Heart right ventricle (tissue), 16 donors: ENCODE measurements at regions not wholly inside any gene's neighbourhood (a gene's known extent, or its start where the extent isn't known, plus 50 kb on each side); places are given as distances from the start of the nearest gene placed in this dataset.

Experiments
- ATAC-seq, 8 donors: fragments of 200-7000 bp; cut with Tn5 transposase; one replicate each; pipeline ENCODE4 v1.9.1; 2020; ENCODE audit warnings: mild to moderate bottlenecking in 8 of 8, moderate library complexity in 8 of 8, moderate number of reproducible peaks in 1 of 8
- DNase-seq, 2 donors: peaks; one replicate each; pipeline ENCODE4 v3.0.0-alpha.2; 2020
- H3K27ac ChIP-seq, 10 donors: fragments of 200-600 bp; sonication (generic) in 2 of 10; one replicate each; pipeline versions ENCODE4 v1.5.0 to v1.8.0; 2020 to 2022; ENCODE audit warnings: mild to moderate bottlenecking in 3 of 10
- H3K27me3 ChIP-seq, 7 donors: fragments of 200-600 bp; one replicate each; pipeline ENCODE4 v1.8.0; 2021 to 2022; ENCODE audit warnings: mild to moderate bottlenecking in 2 of 7
- H3K36me3 ChIP-seq, 9 donors: fragments of 200-600 bp; sonication (generic) in 1 of 9; one replicate each; pipeline versions ENCODE4 v1.5.0 to v1.8.0; 2020 to 2022; ENCODE audit warnings: mild to moderate bottlenecking in 2 of 9
- H3K4me1 ChIP-seq, 9 donors: fragments of 200-600 bp; sonication (generic) in 1 of 9; one replicate each; pipeline versions ENCODE4 v1.5.0 to v1.8.0; 2020 to 2022; ENCODE audit warnings: mild to moderate bottlenecking in 4 of 9
- H3K4me3 ChIP-seq, 10 donors: fragments of 200-600 bp; sonication (generic) in 2 of 10; one replicate each; pipeline versions ENCODE4 v1.5.0 to v1.8.0; 2020 to 2022; ENCODE audit warnings: mild to moderate bottlenecking in 7 of 10, moderate library complexity in 2 of 10
- H3K9me3 ChIP-seq, 11 donors: fragments of 200-600 bp in 10 of 11; sonication (generic) in 2 of 11; one replicate each; pipeline versions ENCODE4 v1.5.0 to v1.8.0; 2013 to 2022; ENCODE audit warnings: mild to moderate bottlenecking in 2 of 11, control low read depth in 1 of 11, moderate library complexity in 1 of 11
- CTCF ChIP-seq, 9 donors: fragments of 200-600 bp; sonication (generic) in 2 of 9; IDR thresholded peaks; one replicate each; pipeline versions ENCODE4 v1.5.0 to v1.8.0; 2021 to 2022; ENCODE audit warnings: antibody characterized with exemption in 9 of 9, mild to moderate bottlenecking in 5 of 9, moderate library complexity in 1 of 9
- WGBS, 2 donors: extraction: QIAGEN DNeasy Blood & Tissue Kit; methylation state at CpG; one replicate each; pipeline ENCODE4 v1.1.7; 2013; ENCODE audit warnings: inconsistent platforms in 1 of 2; 5-methylcytosine and 5-hydroxymethylcytosine counted together
- intact Hi-C, 10 donors: fragments of 100-400 bp; cut with DNase I; formaldehyde crosslinking; loops; one replicate each; pipeline versions ENCODE4 v1.11.1 to v1.14.2; 2022
- donor health status: Arrhythmogenic right ventricular cardiomyopathy.
- donor health status: ischemic (EF 13 %, LVEDD 7.1; RV severe dilation, severe dysfunction).
- donor health status: healthy with polysubstance abuse.
- donor health status: DM: no; HTN: yes; CAD: no.
- donor health status: DM: no; HTN: no; CAD: no.
- donor health status: ischemic (EF 25% LVEDD 6.9; RV normal size, moderate dysfunction).
- donor health status: ischemic (EF 25% LVEDD 5.7; RV mildly dilated, moderate dysfunction).
- donor health status: healthy.
- donor health status: DM: yes; HTN: yes; CAD: no.
- donor health status: Ischemic cardiomyopathy.
- donor health status: ischemic (EF 35%, LVEDD 5.7; RV mildly dilated, moderate dysfunction).
- donor health status: nonischemic (EF 11% LVEDD 7.7; RV severe dilation, severe dysfunction).
- donor health status: DM: yes; HTN: yes; CAD: no.
- donor health status: PGD.
- donor health status: ischemic (EF 29% LVEDD 5.4; RV normal size, mild dysfunction).
- donor health status: nonischemic (EF 23%, LVEDD 6.1; RV moderate dilation, normal function).

GRCh38 chr5:14945450-14945849 is 73.9 kb upstream of the ANKH start:
- intact Hi-C loops, result loop anchor here in 4 of 10 donors (5.0 to 10.0 kb wide), 3 partner anchors 57 to 73 kb away; partner anchors contain the start of gene ANKH (in 1 of the 4)
- ATAC-seq (no peak), DNase-seq (no peak)
- no peak for TF ChIP-seq CTCF (IDR thresholded peaks at IDR 0.05)
- WGBS, 2 donors, result 85 to 87% methylated on average over 3 of the region's 3 CpGs
- peaks cover 0 to 13% (median 8%) of the 10 kb centered on the region in 9 donors for H3K4me1 ChIP-seq
- no peak overlapping the region for H3K4me3 ChIP-seq
- H3K9me3 ChIP-seq, result no peaks in the 10 kb centered on the region
- H3K36me3 ChIP-seq, result no peaks in the 10 kb centered on the region
- H3K27me3 ChIP-seq, result no peaks in the 10 kb centered on the region
- H3K27ac ChIP-seq, result no peak overlapping the region

- TF ChIP-seq CTCF (IDR thresholded peaks at IDR 0.05), result no peak
- WGBS, 2 donors, result 74 to 85% methylated on average over 3 of the region's 3 CpGs
- peaks cover 0 to 13% (median 8%) of the 10 kb centered on the region in 9 donors for H3K4me1 ChIP-seq
- H3K36me3 ChIP-seq, result no peaks in the 10 kb centered on the region
- no peaks in the 10 kb centered on the region for H3K9me3 ChIP-seq
- ATAC-seq, result no peak
- no peak overlapping the region for H3K27ac ChIP-seq
- no peak overlapping the region for H3K4me3 ChIP-seq
- H3K27me3 ChIP-seq, result no peaks in the 10 kb centered on the region
- DNase-seq, result no peak
- intact Hi-C loops, result loop anchor here in 5 of 10 donors (5.0 to 10.0 kb wide), 3 partner anchors 57 to 73 kb away; partner anchors contain the start of gene ANKH (in 1 of the 5)
Measured at GRCh38 chr5:14944996-14945395, 73.4 kb upstream of the ANKH start.

- 94 to 96% methylated on average over 4 of the region's 4 CpGs for WGBS, 2 donors
- ATAC-seq, result no peak
- intact Hi-C loops, result loop anchor here in 2 of 10 donors (5.0 to 10.0 kb wide), 2 partner anchors 58 to 60 kb away; no protein-coding TSS in a partner anchor
Measured at GRCh38 chr5:14944350-14944739, 72.8 kb upstream of the ANKH start.

GRCh38 chr5:14942212-14942611 is 70.6 kb upstream of the ANKH start:
- Histone ChIP-seq H3K27ac (no peak overlapping the region), H3K27me3 (no peaks in the 10 kb centered on the region), H3K9me3 (no peaks in the 10 kb centered on the region), H3K4me3 (no peak overlapping the region), H3K4me1 (peaks cover 0 to 28% (median 7%) of the 10 kb centered on the region in 9 donors), H3K36me3 (no peaks in the 10 kb centered on the region)
- ATAC-seq (no peak), DNase-seq (no peak)
- intact Hi-C loops, result loop anchor here in 2 of 10 donors (5.0 to 10.0 kb wide), 2 partner anchors 57 to 60 kb away; no protein-coding TSS in a partner anchor
- TF ChIP-seq CTCF (IDR thresholded peaks at IDR 0.05), result no peak

More at GRCh38 chr5:14944350-14944739, 72.8 kb upstream of the ANKH start:
- Histone ChIP-seq H3K27ac (no peak overlapping the region), H3K4me1 (peaks cover 0 to 13% (median 8%) of the 10 kb centered on the region in 9 donors), H3K36me3 (no peaks in the 10 kb centered on the region), H3K9me3 (no peaks in the 10 kb centered on the region), H3K27me3 (no peaks in the 10 kb centered on the region), H3K4me3 (no peak overlapping the region)
- no peak for DNase-seq
- TF ChIP-seq CTCF (IDR thresholded peaks at IDR 0.05), result no peak
